HG03097 (cell line): ENCODE measurements at regions not wholly inside any gene's neighbourhood (a gene's known extent, or its start where the extent isn't known, plus 50 kb on each side); places are given as distances from the start of the nearest gene placed in this dataset.
"Not testable (repeated sequence)": the region's sequence is repeated elsewhere in the genome, so short reads cannot be mapped to it uniquely, and the experiment has no call there.

ENCODE experiments used
- ATAC-seq: cut with Tn5 transposase; IDR thresholded peaks from one replicate; pipeline ENCODE4 v1.9.1; 2021; ENCODE audit not compliant: unreplicated experiment, low FRiP score

DNA sequence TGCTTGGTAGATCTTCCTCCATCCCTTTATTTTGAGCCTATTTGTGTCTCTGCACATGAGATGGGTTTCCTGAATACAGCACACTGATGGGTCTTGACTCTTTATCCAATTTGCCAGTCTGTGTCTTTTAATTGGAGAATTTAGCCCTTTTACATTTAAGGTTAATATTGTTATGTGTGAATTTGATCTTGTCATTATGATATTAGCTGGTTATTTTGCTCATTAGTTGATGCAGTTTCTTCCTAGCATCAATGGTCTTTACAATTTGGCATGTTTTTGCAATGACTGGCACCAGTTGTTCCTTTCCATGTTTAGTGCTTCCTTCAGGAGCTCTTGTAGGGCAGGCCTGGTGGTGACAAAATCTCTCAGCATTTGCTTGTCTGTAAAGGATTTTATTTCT is 72.4 kb downstream of the HNRNPD start:
- not testable (repeated sequence) for ATAC-seq

DNA sequence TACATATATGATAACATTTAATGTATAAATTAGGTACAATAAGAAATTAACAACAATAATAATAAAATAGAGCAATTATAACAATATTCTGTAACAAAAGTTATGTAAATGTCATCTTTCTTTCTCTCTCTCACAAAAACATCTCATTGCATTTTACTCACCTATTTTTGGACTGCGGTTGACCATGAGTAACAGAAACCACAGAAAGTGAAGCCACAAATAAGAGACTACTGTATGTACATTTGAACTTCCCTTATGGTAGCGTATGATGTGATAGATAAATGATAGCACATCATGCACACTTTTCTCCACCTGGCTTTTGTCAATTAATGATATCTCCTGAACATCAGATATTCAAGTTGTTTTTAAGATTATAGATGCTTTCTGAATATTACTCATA is 80.5 kb downstream of the HNRNPD start:
- ATAC-seq, result peak; percentile 98

DNA sequence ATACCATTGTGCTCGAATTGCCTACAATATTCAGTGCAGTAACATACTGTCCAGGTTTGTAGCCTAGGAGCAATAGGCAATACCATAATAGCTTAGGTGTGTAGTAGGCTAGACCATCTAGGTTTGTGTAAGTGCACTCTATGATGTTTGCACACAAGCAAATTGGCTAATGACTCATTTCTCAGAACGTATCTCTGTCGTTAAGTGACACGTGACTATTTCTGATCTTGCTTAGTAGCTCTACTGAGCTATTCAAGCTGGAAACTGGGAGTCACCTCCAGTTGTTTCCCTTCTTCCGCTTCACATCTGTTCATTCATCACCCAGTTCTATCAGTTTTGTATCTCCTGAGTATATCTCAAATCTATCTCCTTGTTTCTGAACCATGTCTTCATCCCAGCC is 86.1 kb downstream of the HNRNPD start:
- no peak for ATAC-seq

DNA sequence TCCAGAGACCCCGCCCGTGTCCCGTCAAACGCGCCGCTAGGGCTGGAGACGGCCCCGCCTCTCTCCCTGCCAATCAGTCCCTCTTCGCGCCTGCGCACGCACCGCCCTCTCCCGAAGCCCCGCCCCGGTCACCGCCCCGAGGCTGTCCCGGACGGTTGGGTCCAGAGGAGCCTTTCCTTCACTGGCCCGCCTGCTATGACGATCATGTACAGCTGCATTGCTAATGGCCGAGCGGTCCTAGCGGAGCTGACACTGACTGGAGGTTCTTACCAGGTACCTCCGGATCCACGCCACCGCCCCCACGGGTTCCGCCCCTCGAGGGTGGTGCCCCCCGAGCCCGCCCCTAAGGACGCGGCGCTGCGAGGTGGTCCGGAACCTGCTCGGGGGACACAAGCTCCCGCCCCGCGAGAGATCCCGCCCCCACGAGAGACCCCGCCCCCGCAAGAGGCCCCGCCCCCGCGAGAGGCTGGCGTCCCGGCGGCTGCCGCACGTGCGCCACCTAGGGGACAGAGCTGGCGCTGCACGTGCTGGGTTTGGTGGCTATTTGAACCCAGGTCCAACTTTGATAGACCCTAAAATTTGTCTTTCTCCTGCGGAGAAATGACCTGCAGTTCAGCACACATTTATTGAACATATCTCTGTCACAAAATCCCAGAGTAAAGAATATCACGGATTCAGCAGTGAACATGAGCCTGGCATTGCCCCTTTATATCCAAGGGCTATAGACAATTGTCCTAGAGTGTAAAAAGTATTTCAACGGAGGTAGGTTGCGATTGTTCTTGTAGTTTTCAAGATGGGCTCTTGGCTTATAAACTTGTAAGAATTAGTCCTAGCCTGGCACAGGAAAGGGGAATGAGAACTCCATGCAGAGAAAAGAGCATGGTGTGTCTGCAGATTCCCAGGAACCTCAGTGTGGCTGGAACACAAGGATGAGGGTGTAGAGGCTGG is 88.7 kb downstream of the HNRNPD start:
- ATAC-seq, result peak; percentile 100

DNA sequence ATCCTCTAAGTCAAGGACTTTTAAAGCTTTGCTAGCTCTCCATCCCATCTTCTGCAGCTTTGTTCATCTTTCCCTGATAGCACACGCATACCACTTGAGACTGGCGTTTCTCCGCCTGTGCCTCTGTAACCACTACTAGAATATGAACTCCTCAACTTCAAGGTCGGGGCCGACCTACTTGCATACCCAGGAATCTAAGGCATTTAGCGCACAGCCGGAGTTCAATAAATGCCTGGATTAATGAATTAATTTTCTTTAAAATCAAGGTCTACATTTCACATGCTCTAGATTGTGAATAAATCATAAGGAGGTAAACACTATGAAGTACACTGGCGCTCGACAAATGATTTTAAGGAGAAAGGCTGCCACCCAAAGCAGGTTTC is 89.3 kb downstream of the HNRNPD start:
- ATAC-seq, result no peak

DNA sequence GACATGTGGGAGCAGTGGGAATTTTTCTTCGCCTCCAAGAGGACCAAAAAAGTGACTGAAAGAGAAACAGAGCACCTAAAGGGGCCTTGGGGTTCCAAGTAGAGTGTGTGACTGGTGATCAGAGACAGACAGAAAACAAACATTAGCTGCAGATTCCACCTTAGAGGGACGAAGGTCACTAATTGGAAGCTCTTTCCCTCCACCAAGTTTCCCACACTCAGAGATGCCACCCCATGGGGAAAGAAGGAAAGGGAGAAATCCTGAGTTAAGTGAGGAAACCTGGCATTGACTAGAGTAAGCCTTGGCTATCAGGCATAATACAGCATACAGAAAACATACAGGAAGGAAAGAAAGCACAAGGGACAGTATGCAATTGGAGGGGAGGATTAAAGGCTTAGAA is 90.9 kb downstream of the HNRNPD start:
- ATAC-seq, result no peak

DNA sequence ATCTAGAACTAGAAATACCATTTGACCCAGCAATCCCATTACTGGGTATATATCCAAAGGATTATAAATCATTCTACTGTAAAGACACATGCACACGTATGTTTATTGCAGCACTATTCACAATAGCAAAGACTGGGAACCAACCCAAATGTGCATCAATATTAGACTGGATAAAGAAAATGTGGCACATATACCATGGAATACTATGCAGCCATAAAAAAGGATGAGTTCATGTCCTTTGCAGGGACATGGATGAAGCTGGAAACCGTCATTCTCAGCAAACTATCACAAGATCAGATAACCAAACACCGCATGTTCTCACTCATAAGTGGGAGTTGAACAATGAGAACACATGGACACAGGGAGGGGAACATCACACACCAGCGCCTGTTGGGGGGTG is 94.2 kb downstream of the HNRNPD start:
- ATAC-seq, result not testable (repeated sequence)

DNA sequence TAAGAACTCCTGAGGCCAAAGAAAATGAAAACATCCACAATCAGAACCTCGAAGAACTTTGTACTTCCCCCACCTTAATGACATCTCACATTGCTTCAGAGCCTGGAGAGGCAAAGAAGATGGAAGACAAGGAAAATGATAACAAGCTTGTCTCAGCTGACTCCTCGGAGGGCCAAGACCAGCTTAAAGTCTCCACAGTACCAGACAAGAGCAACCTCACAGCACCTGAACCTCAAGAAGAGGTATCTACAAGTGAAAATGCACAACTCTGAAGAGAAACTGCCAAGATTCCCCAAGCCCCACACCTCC is 97.5 kb downstream of the HNRNPD start:
- ATAC-seq, result no peak

DNA sequence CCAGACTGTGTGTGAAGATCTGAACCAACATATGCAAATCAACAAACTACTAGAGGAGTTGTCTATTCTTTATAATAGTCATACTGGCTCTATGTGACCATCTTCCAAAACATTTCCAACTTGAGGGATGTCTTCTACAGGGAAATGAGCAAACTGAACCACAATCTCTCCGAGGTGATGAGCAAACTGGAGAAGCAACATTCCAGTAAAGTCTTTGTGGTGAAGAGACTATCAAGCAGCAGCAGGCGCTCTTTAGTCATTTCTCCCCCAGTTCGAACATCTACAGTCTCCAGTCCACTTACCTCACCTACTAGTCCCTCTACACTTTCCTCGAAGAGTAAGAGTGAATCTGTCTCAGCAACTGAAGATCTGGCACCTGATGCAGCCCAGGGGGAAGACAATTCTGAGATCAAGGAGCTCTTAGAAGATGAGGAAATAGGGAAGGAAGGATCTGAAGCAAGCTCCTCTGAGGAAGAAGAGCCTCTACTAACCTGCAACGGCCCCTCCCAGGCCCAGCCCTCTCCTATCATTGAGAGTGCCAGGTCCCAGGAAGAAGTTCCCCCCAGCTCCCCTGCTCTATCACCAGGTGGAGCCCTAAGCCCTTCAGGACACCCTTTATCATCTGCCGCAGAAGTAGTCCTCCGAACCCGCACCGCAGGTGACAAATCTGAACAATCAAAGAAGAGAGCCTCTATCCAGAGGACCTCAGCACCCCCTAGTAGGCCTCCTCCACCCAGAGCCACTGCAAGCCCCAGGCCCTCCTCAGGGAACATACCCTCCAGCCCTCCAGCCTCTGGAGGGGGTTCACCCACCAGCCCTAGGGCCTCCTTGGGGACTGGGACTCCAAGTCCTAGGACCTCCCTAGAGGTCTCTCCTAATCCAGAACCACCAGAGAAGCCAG is 98.1 kb downstream of the HNRNPD start:
- ATAC-seq, result no peak

DNA sequence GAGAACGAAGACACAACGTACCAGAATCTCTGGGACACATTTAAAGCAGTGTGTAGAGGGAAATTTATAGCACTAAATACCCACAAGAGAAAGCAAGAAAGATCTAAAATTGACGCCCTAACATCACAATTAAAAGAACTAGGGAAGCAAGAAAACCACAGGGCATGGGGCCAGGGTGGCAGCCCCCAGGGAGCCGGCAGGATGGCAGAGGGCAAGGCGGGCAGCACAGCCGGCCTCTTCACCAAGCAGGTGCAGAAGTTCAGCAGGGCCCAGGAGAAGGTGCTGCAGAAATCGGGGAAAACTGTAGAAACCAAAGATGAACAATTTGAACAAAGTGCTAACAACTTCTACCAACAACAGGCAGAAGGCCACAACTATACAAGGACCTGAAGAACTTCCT is 99.1 kb downstream of the HNRNPD start:
- not testable (repeated sequence) for ATAC-seq

DNA sequence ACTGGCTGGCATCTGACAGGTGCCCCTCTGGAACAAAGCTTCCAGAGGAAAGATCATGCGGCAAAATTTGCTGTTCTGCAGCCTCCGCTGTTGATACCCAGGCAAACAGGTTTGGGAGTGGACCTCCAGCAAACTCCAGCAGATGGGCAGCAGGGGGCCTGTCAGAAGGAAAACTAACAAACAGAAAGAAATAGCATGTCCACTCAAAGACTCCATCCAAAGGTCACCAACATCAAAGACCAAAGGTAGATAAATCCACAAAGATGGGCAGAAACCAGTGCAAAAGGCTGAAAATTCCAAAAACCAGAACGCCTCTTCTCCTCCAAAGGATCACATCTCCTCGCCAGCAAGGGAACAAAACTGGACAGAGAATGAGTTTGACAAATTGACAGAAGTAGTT is 101.3 kb downstream of the HNRNPD start:
- ATAC-seq, result not testable (repeated sequence)

DNA sequence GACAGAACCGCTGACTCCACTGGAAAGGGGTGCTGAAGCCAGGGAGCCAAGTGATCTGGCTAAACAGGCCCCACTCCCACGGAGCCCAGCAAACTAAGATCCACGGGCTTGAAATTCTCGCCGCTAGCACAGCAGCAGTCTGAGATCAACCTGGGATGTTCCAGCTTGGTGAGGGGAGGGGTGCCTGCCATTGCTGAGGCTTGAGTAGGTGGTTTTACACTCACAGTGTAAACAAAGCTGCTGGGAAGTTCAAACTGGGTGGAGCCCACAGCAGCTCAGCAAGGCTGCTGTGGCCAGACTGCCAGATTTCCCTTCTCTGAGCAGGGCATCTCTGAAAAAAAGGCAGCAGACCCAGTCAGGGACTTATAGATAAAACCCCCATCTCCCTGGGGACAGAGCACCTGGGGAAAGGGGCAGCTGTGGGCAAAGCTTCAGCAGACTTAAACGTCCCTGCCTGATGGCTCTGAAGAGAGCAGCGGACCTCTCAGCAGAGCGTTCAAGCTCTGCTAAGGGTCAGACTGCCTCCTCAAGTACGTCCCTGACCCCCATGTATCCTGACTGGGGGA is 101.8 kb downstream of the HNRNPD start:
- ATAC-seq, result not testable (repeated sequence)

DNA sequence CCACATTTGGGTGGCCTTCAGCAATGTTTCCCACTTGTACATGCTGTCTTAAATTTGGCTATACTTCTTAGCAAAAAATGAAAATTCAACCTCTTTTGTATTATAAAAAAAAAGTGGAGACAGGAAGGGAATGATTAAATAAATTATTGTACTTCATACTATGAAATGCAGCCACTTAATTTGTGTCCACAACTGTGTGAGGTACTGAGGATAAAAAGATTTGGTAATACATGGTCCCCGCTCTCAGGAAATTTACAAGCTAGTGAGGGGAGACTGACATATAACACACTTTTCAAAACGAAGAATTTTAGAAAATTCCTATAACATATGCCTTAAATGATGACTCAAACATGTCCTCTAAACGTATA is 105.0 kb downstream of the HNRNPD start:
- no peak for ATAC-seq

DNA sequence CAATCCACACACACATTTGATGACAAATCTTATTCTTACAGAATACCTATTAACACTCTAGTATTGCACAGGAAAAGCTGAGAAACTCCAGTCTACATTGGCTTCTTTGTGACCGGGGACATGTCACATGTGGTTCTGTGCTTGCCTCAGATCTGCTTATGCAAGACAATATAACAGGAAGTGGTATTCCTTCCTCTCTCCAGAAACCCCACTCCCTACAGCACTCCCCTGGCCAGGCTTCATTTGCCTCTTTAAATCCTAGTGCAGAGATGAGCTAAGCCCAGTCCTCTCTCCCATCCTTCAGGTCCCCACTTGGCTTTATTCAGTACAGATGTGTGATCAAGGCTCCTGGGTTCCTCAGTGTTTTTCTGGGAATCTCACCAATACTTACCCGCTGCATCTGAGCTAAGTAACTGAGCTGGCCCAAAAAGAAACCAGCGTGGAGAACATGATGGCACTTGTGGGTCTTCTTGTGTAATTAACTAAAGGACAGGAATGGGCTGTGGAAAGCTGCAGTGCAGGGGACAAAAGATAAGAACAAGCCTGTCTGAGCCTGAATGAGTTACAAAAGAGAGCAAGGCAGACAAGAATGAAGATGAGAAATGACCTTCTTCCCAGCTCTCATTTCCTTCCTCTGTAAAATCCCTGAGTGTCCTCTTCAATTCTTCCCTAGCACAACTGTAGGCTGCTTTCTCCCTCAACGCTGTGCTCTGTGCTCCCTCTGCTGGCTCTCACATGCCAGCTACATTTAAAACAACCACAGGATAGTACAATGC is 105.6 kb downstream of the HNRNPD start:
- ATAC-seq, result peak; percentile 61

DNA sequence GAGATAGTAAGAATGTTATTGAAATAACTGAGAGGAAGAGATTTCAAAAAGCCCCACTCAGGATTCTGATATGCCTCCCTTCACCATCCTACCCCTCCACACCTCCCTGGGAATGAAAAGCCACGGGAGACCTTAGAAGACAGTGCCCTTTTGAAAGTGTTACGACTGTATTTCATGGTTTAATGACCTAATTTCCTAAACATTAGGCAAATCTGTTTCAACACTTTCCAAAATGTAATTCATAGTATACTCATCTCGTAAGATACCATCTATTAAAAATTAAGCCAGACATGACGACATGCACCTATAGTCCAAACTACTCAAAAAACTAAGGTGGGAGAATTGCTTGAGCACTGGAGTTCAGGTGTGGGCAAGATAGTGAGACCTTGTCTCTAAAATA is 106.3 kb downstream of the HNRNPD start:
- no peak for ATAC-seq

DNA sequence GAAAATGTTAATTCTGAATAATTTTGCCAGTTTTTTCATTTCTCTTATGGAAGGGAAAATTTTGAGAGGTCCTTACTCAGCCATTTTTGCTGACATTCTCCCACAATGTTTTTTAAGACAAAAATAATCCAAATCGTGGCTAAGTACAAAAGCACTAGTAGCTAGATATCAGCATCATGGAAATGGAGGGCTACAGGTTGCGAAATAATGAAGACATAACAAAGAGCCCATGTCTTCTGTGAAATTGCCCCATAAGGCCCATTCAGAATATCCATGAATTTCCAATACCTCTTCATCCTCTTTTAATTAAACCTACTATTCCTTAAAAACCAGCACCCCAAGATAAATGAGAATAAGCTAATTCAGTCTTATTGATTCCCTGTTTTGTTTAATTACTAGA is 107.4 kb downstream of the HNRNPD start:
- no peak for ATAC-seq

DNA sequence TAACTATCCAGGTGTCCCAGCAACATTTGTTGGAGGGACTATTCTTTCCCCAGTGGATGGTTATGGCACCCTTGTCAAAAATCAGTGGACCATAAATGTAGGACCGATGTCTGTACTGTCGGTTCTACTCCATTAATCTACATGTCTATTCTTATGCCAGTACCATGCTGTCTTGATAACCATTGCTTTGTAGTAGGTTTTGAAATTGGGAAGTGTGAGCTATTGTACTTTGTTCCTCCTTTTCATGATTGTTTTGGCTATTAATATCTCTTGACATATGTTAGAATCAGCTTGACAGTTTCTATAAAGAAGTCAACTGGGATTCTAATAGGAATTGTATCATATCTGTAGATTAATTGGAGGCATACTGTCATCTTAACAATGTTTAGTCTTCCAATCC is 112.7 kb downstream of the HNRNPD start:
- no peak for ATAC-seq

DNA sequence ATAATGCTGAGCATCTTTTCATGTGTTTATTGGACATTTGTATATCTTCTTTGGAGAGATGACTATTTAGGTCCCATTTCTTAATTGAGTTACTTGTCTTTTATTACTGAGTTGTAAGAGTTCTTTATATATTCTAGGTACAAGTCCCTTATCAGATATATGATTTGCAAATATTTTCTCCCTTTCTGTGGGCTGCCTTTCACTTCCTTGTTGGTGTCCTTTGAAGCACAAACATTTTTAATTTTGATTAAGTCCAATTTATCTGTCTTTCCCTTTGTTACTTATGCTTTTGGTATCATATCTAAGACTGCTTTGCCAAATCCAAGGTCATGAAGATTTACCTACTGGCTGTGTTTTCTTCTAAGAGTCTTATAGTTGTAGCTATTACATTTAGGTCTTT is 113.2 kb downstream of the HNRNPD start:
- ATAC-seq, result no peak

DNA sequence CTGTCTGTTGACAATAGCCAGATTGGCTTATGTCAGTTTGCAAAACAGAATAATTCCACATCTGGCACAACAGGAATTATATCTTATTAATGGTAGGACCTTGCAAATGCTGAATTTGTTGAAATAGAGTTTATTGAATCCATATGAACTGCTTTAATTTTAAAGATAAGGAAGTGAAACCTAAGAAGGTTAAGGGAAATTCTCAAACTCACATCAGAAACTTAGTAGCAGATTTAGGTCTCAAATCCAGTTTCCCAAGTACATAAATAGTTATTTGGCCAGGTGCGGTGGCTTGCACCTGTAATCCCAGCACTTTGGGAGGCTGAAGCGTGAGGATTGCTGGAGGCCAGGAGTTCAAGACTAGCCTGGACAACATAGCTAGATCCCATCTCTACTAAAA is 117.1 kb downstream of the HNRNPD start:
- ATAC-seq, result no peak

DNA sequence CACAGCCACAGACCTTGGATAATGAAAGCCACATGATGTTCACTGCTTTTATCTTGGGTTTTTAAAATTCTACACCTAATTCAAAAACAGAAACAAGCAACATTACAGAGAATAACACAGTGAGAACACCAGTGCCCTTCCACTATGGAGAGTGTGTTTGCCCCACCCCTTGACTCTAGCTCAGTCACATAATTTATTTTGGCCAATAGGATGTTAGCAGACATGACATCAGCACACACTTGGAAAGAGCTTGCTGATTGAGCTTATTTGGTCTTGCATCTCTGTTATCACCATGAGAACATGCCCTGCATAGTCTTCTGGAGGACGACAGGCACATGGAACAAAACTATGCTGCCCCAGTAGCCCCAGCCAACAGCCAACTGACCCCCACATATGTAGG is 118.1 kb downstream of the HNRNPD start:
- no peak for ATAC-seq
